OCI-LY3 (cell line): ENCODE measurements at regions not wholly inside any gene's neighbourhood (a gene's known extent, or its start where the extent isn't known, plus 50 kb on each side); places are given as distances from the start of the nearest gene placed in this dataset.

ENCODE experiments used
- EZH2phosphoT487 ChIP-seq: fragments of 200-600 bp; shearing (Covaris generic); IDR thresholded peaks from 2 replicates; pipeline ENCODE4 v1.6.1; 2018; ENCODE audit warnings: antibody characterized with exemption, mixed run types, low read depth
- TF ChIP-seq, protein P1 (sequence below): fragments of 200-600, 300-600 bp; sonication (generic); IDR thresholded peaks from 2 replicates; pipeline ENCODE4 v1.5.1; 2014; ENCODE audit warnings: antibody characterized with exemption, low read length, low read depth

- TF ChIP-seq, protein P1, sequence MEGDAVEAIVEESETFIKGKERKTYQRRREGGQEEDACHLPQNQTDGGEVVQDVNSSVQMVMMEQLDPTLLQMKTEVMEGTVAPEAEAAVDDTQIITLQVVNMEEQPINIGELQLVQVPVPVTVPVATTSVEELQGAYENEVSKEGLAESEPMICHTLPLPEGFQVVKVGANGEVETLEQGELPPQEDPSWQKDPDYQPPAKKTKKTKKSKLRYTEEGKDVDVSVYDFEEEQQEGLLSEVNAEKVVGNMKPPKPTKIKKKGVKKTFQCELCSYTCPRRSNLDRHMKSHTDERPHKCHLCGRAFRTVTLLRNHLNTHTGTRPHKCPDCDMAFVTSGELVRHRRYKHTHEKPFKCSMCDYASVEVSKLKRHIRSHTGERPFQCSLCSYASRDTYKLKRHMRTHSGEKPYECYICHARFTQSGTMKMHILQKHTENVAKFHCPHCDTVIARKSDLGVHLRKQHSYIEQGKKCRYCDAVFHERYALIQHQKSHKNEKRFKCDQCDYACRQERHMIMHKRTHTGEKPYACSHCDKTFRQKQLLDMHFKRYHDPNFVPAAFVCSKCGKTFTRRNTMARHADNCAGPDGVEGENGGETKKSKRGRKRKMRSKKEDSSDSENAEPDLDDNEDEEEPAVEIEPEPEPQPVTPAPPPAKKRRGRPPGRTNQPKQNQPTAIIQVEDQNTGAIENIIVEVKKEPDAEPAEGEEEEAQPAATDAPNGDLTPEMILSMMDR: no peak
- no peak for TF ChIP-seq EZH2phosphoT487
These were observed 1438.0 kb upstream of the ZEB2 start for GRCh38 chr2:145957929-145958328.
